SH-SY5Y (cell line): ENCODE measurements at regions not wholly inside any gene's neighbourhood (a gene's known extent, or its start where the extent isn't known, plus 50 kb on each side); places are given as distances from the start of the nearest gene placed in this dataset.

ENCODE experiments used
- GATA2 ChIP-seq: IDR thresholded peaks from 2 replicates; pipeline ENCODE4 v1.6.1; 2011; ENCODE audit warnings: mild to moderate bottlenecking, low read depth, low read length
- GATA3 ChIP-seq: IDR thresholded peaks from 2 replicates; pipeline ENCODE4 v1.6.1; 2011; ENCODE audit warnings: low read depth, mild to moderate bottlenecking, low read length, moderate library complexity

DNA sequence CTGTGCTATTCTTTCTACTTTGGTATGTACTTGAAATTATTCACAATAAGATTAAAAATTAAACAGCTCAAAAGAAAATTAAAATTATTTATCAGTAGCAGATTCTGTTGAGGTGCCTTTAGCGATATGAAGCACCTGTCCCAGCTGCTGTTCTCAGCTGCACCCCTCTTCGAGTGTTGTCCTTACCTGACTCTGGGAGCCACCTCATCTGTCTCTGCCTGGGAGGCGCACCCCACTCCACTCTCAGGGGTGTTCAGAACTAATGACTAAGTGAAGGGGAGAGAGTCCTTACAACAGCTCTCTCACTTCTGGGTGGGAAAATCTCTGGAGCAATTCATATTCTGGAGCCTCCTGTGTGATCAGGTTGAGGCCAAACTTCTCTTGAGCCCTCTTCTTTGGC is 745.7 kb downstream of the RFPL4B start:
- TF ChIP-seq GATA3 (no peak), GATA2 (no peak)
